ENCODE measurements at regions not wholly inside any gene's neighbourhood (a gene's known extent, or its start where the extent isn't known, plus 50 kb on each side); places are given as distances from the start of the nearest gene placed in this dataset.

- Mint-ChIP-seq H3K36me3 (no peaks in the 10 kb centered on the region), H3K9me3 (peaks cover 3 to 4% of the 10 kb centered on the region in 2 donors), H3K27me3 (ENCODE audit: low read depth in 2 of 2) (no peaks in the 10 kb centered on the region), H3K4me1 (no peaks in the 10 kb centered on the region), H3K27ac (no peak overlapping the region), H3K4me3 (no peak overlapping the region)
- Histone ChIP-seq H3K4me1 (ENCODE audit: control insufficient read depth, insufficient read depth, low read length) (no peaks in the 10 kb centered on the region), H3K27ac (ENCODE audit: low read length) (no peak overlapping the region), H3K27me3 (ENCODE audit: control insufficient read depth, insufficient read depth, low read length) (no peaks in the 10 kb centered on the region), H3K9me3 (ENCODE audit: control insufficient read depth, insufficient read depth, low read length) (peaks cover 5% of the 10 kb centered on the region), H3K36me3 (ENCODE audit: control insufficient read depth, insufficient read depth, low read length) (no peaks in the 10 kb centered on the region), H3K4me3 (ENCODE audit: low read length) (no peak overlapping the region)
- intact Hi-C loops (cut with micrococcal nuclease): no loop called here
- WGBS (ENCODE audit: insufficient coverage): 87% methylated on average over 2 of the region's 2 CpGs
- no peak for DNase-seq
- TF ChIP-seq CTCF (IDR thresholded peaks at IDR 0.05): no peak
- no peak for ATAC-seq
Measured at GRCh38 chr18:5091741-5092140, 105.3 kb downstream of the AKAIN1 start.

DNA sequence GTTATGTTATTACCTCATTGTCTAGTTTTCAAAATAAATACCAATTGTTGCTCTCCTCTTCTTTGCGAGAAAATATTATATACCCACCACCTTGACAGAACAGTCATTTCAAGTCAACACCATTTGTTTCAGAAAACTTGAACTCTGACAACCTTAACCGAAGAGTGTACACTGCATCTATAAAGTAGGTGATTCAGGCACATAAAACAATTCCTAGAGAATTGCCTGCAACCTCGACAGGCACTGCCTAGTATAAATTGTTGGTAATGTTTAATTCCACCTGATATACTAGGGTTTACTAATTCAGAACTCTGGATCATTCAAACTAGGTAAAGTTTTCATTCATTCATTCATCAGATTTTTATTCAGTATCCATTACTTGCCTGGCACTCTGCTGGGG is 121.8 kb downstream of the AKAIN1 start:
- ATAC-seq (no peak), DNase-seq (no peak)
- no peaks in the 10 kb centered on the region for H3K9me3 ChIP-seq (ENCODE audit: control insufficient read depth, insufficient read depth, low read length)
- intact Hi-C loops (cut with micrococcal nuclease): no loop called here
- no peaks in the 10 kb centered on the region for H3K36me3 ChIP-seq (ENCODE audit: control insufficient read depth, insufficient read depth, low read length)
- no peaks in the 10 kb centered on the region for H3K4me1 ChIP-seq (ENCODE audit: control insufficient read depth, insufficient read depth, low read length)
- no peaks in the 10 kb centered on the region for H3K27me3 Mint-ChIP-seq (ENCODE audit: low read depth in 2 of 2)
- H3K4me3 Mint-ChIP-seq: no peak overlapping the region
- no peak overlapping the region for H3K27ac Mint-ChIP-seq
- no peak for TF ChIP-seq CTCF (IDR thresholded peaks at IDR 0.05)
- no peak overlapping the region for H3K27ac ChIP-seq (ENCODE audit: low read length)
- H3K4me3 ChIP-seq (ENCODE audit: low read length): no peak overlapping the region
- H3K9me3 Mint-ChIP-seq: no peaks in the 10 kb centered on the region
- H3K36me3 Mint-ChIP-seq: no peaks in the 10 kb centered on the region
- no peaks in the 10 kb centered on the region for H3K4me1 Mint-ChIP-seq
- no peaks in the 10 kb centered on the region for H3K27me3 ChIP-seq (ENCODE audit: control insufficient read depth, insufficient read depth, low read length)
- WGBS (ENCODE audit: insufficient coverage): 95% methylated on average over 2 of the region's 3 CpGs

DNA sequence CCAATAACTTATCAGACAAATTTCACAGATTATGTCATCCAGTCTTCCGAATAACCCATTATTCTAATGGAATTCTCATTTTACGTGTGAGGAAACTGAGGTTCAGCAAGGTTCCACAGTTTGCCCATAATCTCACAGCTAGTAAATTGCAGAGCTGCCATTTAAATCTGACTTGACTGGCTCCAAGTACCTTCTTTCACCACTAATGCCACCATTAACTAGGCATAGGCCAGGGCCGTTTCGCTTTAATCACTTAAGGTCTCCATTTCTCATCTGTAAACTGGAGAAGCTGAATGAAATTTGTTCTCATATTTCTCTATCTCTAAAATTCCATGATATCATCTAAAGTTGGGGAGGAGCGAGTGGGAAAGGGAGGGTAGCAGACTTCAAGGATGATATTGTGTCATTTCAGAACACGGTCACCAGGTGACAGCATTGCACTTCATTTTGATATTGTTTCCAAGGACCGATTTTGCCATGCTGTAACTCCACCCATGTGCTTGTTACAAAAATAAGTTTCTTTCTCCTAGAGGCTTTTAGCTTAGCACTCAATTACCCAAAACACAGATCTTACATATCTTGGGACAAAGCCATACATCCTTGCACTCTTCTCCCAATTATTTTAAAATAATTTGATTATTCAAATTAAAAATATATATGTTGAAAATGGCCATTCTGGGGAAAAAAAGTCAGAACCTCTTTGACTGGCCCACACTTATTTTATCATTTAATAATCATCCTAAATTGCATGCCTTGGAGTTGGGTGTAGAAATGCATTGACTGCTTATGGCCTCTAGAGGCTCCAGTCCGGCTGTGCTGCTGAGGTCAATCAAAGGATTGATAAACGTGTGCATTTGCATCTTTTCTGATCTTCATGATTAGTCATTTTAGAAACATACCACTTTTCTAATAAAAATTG is 123.8 kb downstream of the AKAIN1 start:
- Mint-ChIP-seq H3K36me3 (no peaks in the 10 kb centered on the region), H3K9me3 (no peaks in the 10 kb centered on the region), H3K4me3 (no peak overlapping the region), H3K27me3 (ENCODE audit: low read depth in 2 of 2) (peaks cover 0 to 4% of the 10 kb centered on the region in 2 donors), H3K27ac (no peak overlapping the region), H3K4me1 (no peaks in the 10 kb centered on the region)
- peak in 1 of 2 donors; percentile 70 for DNase-seq
- H3K9me3 ChIP-seq (ENCODE audit: control insufficient read depth, insufficient read depth, low read length): no peaks in the 10 kb centered on the region
- no peak for ATAC-seq
- no peaks in the 10 kb centered on the region for H3K27me3 ChIP-seq (ENCODE audit: control insufficient read depth, insufficient read depth, low read length)
- H3K4me1 ChIP-seq (ENCODE audit: control insufficient read depth, insufficient read depth, low read length): no peaks in the 10 kb centered on the region
- H3K36me3 ChIP-seq (ENCODE audit: control insufficient read depth, insufficient read depth, low read length): no peaks in the 10 kb centered on the region
- H3K27ac ChIP-seq (ENCODE audit: low read length): no peak overlapping the region
- no peak overlapping the region for H3K4me3 ChIP-seq (ENCODE audit: low read length)
- 48% methylated on average over 7 of the region's 9 CpGs for WGBS (ENCODE audit: insufficient coverage)
- intact Hi-C loops (cut with micrococcal nuclease): loop anchor here (2.0 kb wide), 1 partner anchor 1448 kb away; no protein-coding TSS in a partner anchor
- no peak for TF ChIP-seq CTCF (IDR thresholded peaks at IDR 0.05)

All from natural killer cell (primary cell).